SU-DHL-6 (cell line): ENCODE measurements at regions not wholly inside any gene's neighbourhood (a gene's known extent, or its start where the extent isn't known, plus 50 kb on each side); places are given as distances from the start of the nearest gene placed in this dataset.

ENCODE experiments used
- CTCF ChIP-seq: fragments of 200-600 bp; sonication (generic); IDR thresholded peaks from one replicate; pipeline ENCODE4 v1.5.1; 2017; ENCODE audit warnings: antibody characterized with exemption, mild to moderate bottlenecking, low read length, moderate library complexity; ENCODE audit not compliant: insufficient read depth, poor library complexity, severe bottlenecking
- EZH2phosphoT487 ChIP-seq: fragments of 200-600 bp; sonication (generic), shearing (Covaris generic); conservative IDR thresholded peaks from 2 replicates; pipeline ENCODE4 v1.6.1; 2018; ENCODE audit warnings: mild to moderate bottlenecking, antibody characterized with exemption, low read length, moderate library complexity, mixed read lengths

GRCh38 chr1:193538680-193539079 is 352.3 kb upstream of the B3GALT2 start:
- no peak for TF ChIP-seq CTCF
- TF ChIP-seq EZH2phosphoT487, result no peak
